PC-9 (cell line): ENCODE measurements at regions not wholly inside any gene's neighbourhood (a gene's known extent, or its start where the extent isn't known, plus 50 kb on each side); places are given as distances from the start of the nearest gene placed in this dataset.

Source experiments
- BruUV-seq: library from RNA; stranded (reverse); fragments of 400-500 nt; replicated peaks from 2 replicates; lab custom pipeline; 2021; lab: Mats Ljungman, UMichigan
- CTCF ChIA-PET: fragments of 300-600 bp; sonication (Branson Sonifier 250); formaldehyde crosslinking; loops from one replicate; lab custom pipeline; 2022; ENCODE audit warnings: antibody characterized with exemption; lab: Charles Lee
- POLR2A ChIA-PET: fragments of 300-600 bp; sonication (Branson Sonifier 250); formaldehyde crosslinking; loops from one replicate; lab custom pipeline; 2022; ENCODE audit warnings: antibody characterized with exemption; ENCODE audit not compliant: unreplicated experiment; lab: Charles Lee
- DNase-seq, 2 experiments: peaks; one replicate each; pipeline versions ENCODE4 v3.0.0 to v3.0.0-alpha.2; 2015 to 2022; ENCODE audit warnings: mixed read lengths in 1 of 2
- H2AFZ ChIP-seq: fragments of 200-600 bp; sonication (generic); 2 replicates; pipeline ENCODE4 v1.8.1; 2017; ENCODE audit warnings: antibody characterized with exemption
- H3F3A ChIP-seq: fragments of 200-600 bp; sonication (generic); 2 replicates; pipeline ENCODE4 v1.8.1; 2017; ENCODE audit warnings: antibody characterized with exemption, mild to moderate bottlenecking, low read depth; ENCODE audit not compliant: insufficient read depth
- H3K27ac ChIP-seq: fragments of 200-600 bp; sonication (generic); 2 replicates; pipeline ENCODE4 v1.6.1; 2016; ENCODE audit warnings: mixed run types
- H3K27me3 ChIP-seq: fragments of 200-600 bp; sonication (generic); 2 replicates; pipeline ENCODE4 v1.6.1; 2016; ENCODE audit warnings: low read depth, mixed run types; ENCODE audit not compliant: insufficient read depth
- H3K36me3 ChIP-seq: fragments of 200-600 bp; sonication (generic); 2 replicates; pipeline ENCODE4 v1.6.1; 2016; ENCODE audit warnings: low read depth, mixed run types
- H3K4me1 ChIP-seq: fragments of 200-600 bp; sonication (generic); replicated peaks from 2 replicates; pipeline ENCODE4 v1.6.1; 2016; ENCODE audit warnings: mixed run types; ENCODE audit not compliant: insufficient read depth
- H3K4me2 ChIP-seq: fragments of 200-600 bp; sonication (generic); 2 replicates; pipeline ENCODE4 v1.6.1; 2017; ENCODE audit warnings: mixed run types
- H3K4me3 ChIP-seq: fragments of 200-600 bp; sonication (generic); 2 replicates; pipeline ENCODE4 v1.6.1; 2016; ENCODE audit warnings: mixed run types
- H3K79me2 ChIP-seq: fragments of 200-600 bp; sonication (generic); 2 replicates; pipeline ENCODE4 v1.6.1; 2017; ENCODE audit warnings: low read depth, mixed run types
- H3K9me2 ChIP-seq: fragments of 200-600 bp; sonication (generic); 2 replicates; pipeline ENCODE4 v1.8.1; 2017; ENCODE audit warnings: mild to moderate bottlenecking; ENCODE audit not compliant: insufficient read depth
- H3K9me3 ChIP-seq: fragments of 200-600 bp; sonication (generic); 2 replicates; pipeline ENCODE4 v1.8.1; 2016; ENCODE audit warnings: low read depth; ENCODE audit not compliant: insufficient read depth
- H4K20me1 ChIP-seq: fragments of 200-600 bp; sonication (generic); 2 replicates; pipeline ENCODE4 v1.8.1; 2017; ENCODE audit not compliant: insufficient read depth
- EZH2 ChIP-seq: fragments of 200-600 bp; sonication (generic); IDR thresholded peaks from 2 replicates; pipeline ENCODE4 v1.8.0; 2017; ENCODE audit warnings: antibody characterized with exemption, low read depth
- intact Hi-C: fragments of 100-400 bp; cut with micrococcal nuclease; formaldehyde crosslinking; loops from one replicate; pipeline ENCODE4 v1.10.0; 2022; ENCODE audit not compliant: unreplicated experiment
- TF ChIP-seq, protein P1 (sequence below): fragments of 200-600 bp; sonication (generic); conservative IDR thresholded peaks from 2 replicates; pipeline ENCODE4 v1.6.1; 2017; ENCODE audit warnings: mixed run types, antibody characterized with exemption, mild to moderate bottlenecking, moderate library complexity

DNA sequence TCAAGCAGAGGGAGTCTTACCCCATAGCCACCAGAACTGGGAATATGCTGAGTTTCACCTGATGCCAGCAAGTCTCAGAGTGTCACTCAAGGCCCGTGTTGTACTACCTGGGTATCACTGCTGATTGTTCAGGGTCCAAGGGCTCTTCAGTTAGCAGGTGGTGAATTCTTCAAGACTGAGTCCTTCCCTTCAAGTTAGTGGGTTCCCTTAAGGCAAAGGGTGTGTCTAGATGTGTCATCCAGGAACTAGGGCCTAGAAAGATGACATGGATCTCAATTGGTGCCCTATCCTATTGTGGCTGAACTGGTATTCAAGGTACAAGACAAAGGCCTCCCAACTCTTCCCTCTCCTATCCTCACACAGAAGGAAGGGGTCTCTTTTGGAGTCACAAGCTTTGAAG lies 159.9 kb upstream of the DIPK2B start:
- H3K4me3 ChIP-seq = no peak overlapping the region
- POLR2A ChIA-PET = no interaction called here
- intact Hi-C loops = no loop called here

GRCh38 chrX:45358392-45358791 lies 157.7 kb upstream of the DIPK2B start:
- Histone ChIP-seq H3K27ac (no peak overlapping the region), H3K9me3 (no peaks in the 10 kb centered on the region), H3K4me2 (no peak overlapping the region), H3K36me3 (no peaks in the 10 kb centered on the region), H3K4me3 (no peak overlapping the region), H4K20me1 (no peaks in the 10 kb centered on the region), H3F3A (no peaks in the 10 kb centered on the region), H3K4me1 (no peaks in the 10 kb centered on the region), H3K79me2 (no peaks in the 10 kb centered on the region), H2AFZ (no peak overlapping the region), H3K27me3 (no peaks in the 10 kb centered on the region), H3K9me2 (no peaks in the 10 kb centered on the region)
- CTCF ChIA-PET = no interaction called here
- no TSS peak for BruUV-seq
- no peak for DNase-seq
- intact Hi-C loops = no loop called here
- TF ChIP-seq, protein P1, sequence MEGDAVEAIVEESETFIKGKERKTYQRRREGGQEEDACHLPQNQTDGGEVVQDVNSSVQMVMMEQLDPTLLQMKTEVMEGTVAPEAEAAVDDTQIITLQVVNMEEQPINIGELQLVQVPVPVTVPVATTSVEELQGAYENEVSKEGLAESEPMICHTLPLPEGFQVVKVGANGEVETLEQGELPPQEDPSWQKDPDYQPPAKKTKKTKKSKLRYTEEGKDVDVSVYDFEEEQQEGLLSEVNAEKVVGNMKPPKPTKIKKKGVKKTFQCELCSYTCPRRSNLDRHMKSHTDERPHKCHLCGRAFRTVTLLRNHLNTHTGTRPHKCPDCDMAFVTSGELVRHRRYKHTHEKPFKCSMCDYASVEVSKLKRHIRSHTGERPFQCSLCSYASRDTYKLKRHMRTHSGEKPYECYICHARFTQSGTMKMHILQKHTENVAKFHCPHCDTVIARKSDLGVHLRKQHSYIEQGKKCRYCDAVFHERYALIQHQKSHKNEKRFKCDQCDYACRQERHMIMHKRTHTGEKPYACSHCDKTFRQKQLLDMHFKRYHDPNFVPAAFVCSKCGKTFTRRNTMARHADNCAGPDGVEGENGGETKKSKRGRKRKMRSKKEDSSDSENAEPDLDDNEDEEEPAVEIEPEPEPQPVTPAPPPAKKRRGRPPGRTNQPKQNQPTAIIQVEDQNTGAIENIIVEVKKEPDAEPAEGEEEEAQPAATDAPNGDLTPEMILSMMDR = no peak
- TF ChIP-seq EZH2 = no peak
- POLR2A ChIA-PET = no interaction called here

More for the DNA sequence above, 159.9 kb upstream of the DIPK2B start:
- H3F3A ChIP-seq = no peaks in the 10 kb centered on the region
- CTCF ChIA-PET = no interaction called here
- H3K4me2 ChIP-seq = no peak overlapping the region
- peak in 1 of 2 experiments; percentile 50 for DNase-seq
- no peaks in the 10 kb centered on the region for H3K9me2 ChIP-seq
- TF ChIP-seq EZH2 = no peak
- TF ChIP-seq, protein P1 = no peak
- no peak overlapping the region for H2AFZ ChIP-seq
- no peaks in the 10 kb centered on the region for H3K36me3 ChIP-seq
- no TSS peak for BruUV-seq
- no peaks in the 10 kb centered on the region for H3K9me3 ChIP-seq
- H3K4me1 ChIP-seq = no peaks in the 10 kb centered on the region
- H3K79me2 ChIP-seq = no peaks in the 10 kb centered on the region
- H3K27ac ChIP-seq = no peak overlapping the region
- H3K27me3 ChIP-seq = no peaks in the 10 kb centered on the region
- no peaks in the 10 kb centered on the region for H4K20me1 ChIP-seq

GRCh38 chrX:45353456-45353855 lies 152.8 kb upstream of the DIPK2B start:
- H3K9me2 ChIP-seq = no peaks in the 10 kb centered on the region
- H2AFZ ChIP-seq = no peak overlapping the region
- no peaks in the 10 kb centered on the region for H3K9me3 ChIP-seq
- no peaks in the 10 kb centered on the region for H3K27me3 ChIP-seq
- intact Hi-C loops = no loop called here
- ChIA-PET POLR2A (no interaction called here), CTCF (no interaction called here)
- no peak overlapping the region for H3K4me3 ChIP-seq
- H3K36me3 ChIP-seq = no peaks in the 10 kb centered on the region
- H3K4me1 ChIP-seq = no peaks in the 10 kb centered on the region
- no peaks in the 10 kb centered on the region for H3F3A ChIP-seq
- no peaks in the 10 kb centered on the region for H4K20me1 ChIP-seq
- TF ChIP-seq EZH2 = no peak
- TF ChIP-seq, protein P1 = no peak
- BruUV-seq = no TSS peak
- no peak overlapping the region for H3K4me2 ChIP-seq
- H3K27ac ChIP-seq = no peak overlapping the region
- DNase-seq = no peak
- no peaks in the 10 kb centered on the region for H3K79me2 ChIP-seq
